ENCODE measurements at regions not wholly inside any gene's neighbourhood (a gene's known extent, or its start where the extent isn't known, plus 50 kb on each side); places are given as distances from the start of the nearest gene placed in this dataset.

GRCh38 chr1:63721531-63722189 is 52.2 kb upstream of the ROR1 start:
- no peak for TF ChIP-seq SUZ12 (IDR thresholded peaks at IDR 0.05; ENCODE audit: extremely low read depth, insufficient read depth, insufficient read length)
- no peak for TF ChIP-seq ZNF274 (IDR thresholded peaks at IDR 0.05; ENCODE audit: low read depth, low read length)
